ENCODE measurements at regions not wholly inside any gene's neighbourhood (a gene's known extent, or its start where the extent isn't known, plus 50 kb on each side); places are given as distances from the start of the nearest gene placed in this dataset.

DNA sequence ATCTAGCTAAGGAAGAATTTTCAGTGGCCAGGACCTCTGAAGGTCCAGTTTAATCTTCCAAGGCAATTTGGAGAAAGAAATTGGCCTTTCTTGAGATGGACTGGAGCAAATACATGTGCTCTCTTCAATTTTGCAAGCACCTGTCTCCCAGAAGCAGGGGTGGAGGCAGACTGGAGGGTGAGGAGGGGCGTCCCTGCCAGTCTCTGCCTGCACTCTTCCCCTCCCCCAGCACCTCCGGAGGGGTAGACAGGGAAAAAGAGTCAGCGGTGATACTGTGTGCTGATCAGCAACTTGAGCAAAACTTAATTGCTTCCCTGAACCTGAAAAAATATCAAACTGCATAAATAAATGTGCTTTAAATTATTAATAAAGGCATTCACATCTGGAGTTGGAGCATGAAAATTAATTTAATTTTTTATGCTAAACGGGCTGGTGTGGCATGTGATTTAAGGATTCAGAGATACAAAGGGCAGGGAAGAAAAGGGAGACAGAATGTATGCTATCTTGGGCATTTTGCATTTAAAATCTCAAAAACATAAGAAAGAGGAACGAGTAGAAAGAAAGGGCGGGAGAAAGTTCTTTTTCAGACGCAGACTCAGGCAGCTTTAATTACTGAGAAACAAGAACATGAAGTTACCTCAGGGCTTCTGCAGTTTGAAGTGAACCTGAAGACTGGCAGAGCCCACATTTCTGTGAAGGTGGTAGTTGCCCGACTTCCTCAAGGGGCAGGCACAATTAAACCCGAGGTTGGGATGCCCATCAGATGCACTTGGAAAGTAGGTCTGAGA lies 319.7 kb downstream of the UACA start:
- no peak for DNase-seq (ENCODE audit: low read depth)

DNA sequence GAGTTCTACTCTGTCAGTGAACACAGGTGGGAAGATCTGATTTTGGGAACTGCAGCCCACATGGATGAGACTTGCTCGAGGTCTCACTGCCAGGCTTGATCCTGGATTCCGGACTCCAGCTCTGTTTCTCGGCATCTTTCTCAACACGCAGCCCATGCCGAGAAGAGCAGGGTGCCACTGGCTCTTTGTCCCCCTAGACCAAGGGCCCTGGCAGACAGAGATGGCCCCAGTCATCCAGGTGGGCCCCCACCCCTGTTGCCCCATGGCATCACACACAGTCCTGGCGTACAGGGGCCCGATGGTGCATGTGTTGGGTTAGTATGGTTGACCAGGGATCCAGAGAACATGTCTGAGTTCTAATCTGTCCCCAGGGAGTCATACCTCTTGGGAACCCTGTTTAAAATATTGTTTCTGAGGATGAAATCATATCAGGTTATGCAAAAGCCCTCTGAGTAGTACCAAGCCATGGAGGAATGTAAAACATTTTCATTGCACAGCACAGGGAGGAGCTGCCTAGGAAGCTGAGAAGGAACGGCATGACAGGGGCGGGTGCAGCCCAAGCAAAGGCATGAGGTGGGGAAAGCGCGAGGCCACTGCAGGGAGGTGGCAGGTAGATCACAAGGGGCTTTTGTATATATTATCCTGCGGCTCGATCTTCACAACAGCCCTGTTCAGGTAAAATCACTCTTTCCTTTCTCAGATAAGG lies 320.6 kb downstream of the UACA start:
- no peak for DNase-seq (ENCODE audit: low read depth)

GRCh38 chr15:70442211-70442610 lies 321.1 kb downstream of the UACA start:
- no peak for DNase-seq (ENCODE audit: low read depth)

GRCh38 chr15:70440416-70441138 lies 322.8 kb downstream of the UACA start:
- no peak for DNase-seq (ENCODE audit: low read depth)

DNA sequence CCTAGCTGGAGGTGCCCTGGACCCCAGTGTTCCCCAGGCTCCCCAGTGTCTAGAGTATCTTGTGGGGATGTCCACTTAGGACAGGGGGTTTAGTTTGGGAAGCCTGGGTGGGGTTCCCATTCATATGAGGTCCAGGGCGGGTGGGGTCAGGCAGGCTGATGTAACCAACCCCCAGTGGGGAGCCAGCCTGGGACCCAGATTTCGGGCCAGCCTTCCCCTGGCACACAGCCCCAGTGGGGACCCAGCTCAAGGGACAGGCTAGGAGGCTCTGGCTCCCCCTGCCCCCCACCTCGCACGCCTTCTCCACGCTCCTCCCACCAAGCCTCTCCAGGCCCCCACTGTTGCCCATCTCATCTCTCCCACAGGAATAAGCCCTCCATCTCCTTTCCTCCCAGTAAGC lies 323.5 kb downstream of the UACA start:
- no peak for DNase-seq (ENCODE audit: low read depth)

GRCh38 chr15:70439304-70439877 lies 324.0 kb downstream of the UACA start:
- no peak for DNase-seq (ENCODE audit: low read depth)

GRCh38 chr15:70438776-70439175 lies 324.6 kb downstream of the UACA start:
- DNase-seq (ENCODE audit: low read depth) = no peak

DNA sequence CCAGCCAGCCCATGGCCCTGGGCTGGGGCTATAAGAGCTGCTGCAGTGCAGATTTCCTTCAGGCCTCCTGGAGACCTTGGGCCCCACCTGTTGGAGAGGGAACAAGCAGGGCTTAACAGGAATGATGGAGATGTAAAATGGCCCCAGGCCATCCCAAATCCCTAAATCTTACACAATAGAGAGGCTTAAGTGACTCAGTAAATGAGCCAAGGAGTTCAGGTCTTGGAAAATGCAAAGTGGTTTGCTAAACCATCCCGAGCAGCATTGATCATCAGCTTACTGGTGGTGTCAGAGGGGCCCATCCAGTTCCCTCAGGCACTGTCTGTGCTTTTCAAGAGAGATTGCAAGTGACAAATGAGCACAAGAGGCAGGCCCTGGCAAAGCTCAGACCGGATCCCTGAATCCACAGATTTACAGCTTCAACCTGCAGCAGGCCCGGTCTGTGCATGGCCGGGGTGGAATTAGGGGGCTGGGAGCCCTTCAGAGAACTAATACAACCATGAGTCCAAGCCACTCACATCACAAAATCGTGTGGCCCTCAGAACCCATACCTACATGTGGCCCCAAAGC lies 325.4 kb downstream of the UACA start:
- no peak for DNase-seq (ENCODE audit: low read depth)

DNA sequence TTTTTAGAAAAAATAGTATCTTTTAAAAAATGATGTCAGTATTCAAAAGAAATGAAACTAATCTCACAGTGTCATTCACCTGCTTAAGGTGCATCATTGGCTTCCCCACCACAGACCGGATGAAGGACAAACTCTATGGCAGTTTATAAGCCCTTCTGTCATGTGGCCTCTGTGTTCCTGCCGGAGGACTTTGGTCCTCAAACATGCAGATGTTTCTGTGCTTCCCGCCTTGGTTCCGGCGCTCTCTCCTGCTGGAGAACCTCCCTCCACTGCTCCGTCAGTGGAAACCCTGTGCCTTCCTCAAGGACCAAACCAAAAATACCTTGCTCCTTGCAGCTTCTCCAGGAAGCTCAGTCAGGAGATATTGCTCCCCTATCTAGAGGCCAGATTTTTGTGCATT lies 326.3 kb downstream of the UACA start:
- no peak for DNase-seq (ENCODE audit: low read depth)

DNA sequence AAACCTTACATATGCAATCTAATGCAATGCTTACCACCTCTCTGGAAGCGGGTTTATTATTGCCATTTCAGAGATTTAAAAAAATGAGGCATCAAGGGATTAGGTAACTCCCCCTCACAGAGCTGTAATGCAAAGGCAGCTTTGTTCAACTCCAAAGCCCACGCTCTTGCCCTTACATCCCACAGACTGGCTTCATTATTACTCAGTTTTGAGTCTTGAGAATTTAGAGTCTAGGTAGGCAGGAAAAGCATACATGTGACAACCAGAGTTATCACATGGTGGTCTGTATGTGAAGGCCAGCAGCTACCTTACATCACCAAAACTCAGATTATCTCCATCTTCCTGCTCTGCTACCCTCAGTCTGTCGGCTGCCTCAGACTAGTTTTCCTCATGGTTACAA lies 326.9 kb downstream of the UACA start:
- no peak for DNase-seq (ENCODE audit: low read depth)

GRCh38 chr15:70435872-70436271 lies 327.5 kb downstream of the UACA start:
- no peak for DNase-seq (ENCODE audit: low read depth)

DNA sequence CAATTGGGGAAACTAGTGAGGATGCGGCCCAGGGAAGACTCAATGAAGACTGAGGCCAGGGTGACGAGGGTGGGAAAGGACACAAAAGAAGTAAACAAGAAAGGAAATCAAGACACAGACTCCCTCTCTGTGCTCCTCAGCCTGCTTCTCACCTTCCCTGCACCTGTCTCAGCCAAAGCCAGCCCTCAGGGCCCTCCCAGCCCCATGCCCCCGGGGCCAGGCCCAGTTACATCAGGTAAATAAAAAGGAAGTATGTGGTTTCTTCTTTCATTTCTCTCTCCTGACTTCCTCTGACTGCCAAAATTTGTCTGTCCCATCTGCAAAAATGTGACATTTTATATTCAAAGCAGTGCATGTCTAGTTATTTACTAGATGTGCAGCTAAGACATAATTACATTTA lies 328.0 kb downstream of the UACA start:
- DNase-seq (ENCODE audit: low read depth) = no peak

DNA sequence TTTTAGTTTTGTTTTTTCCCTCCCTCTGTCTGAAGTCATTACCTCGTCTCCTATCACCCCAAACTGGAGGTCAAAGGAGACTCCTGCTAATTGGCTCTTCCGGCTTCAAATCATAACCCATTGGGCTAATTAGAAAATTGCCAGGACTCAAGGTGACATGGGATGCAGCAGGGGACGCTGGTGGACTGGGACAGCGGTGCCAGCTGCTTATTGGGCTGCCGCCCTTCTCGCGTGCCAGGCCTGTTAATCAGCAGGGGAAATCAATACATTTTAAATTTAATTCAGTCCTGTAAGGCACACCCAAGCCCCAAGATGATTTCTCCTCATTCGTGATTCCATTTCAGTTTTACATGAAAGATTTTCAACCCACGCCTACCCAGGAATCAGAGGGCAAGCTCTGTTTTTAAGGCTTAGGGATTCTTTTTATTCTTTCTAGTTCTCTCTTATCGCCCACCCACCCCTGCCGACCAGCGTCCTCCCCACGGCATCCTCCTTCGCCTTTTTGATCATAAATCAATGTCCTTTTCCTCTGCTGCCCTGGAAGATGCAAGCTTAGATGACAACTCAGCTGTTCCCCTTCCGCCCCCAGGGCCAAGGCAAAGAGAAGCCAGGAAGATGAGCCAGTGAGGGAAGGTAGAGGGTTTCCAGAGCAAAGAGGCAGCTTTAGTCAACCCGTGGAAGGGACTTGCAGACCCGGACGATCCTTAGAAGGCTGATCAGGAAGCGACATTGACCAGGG lies 329.6 kb downstream of the UACA start:
- no peak for DNase-seq (ENCODE audit: low read depth)

DNA sequence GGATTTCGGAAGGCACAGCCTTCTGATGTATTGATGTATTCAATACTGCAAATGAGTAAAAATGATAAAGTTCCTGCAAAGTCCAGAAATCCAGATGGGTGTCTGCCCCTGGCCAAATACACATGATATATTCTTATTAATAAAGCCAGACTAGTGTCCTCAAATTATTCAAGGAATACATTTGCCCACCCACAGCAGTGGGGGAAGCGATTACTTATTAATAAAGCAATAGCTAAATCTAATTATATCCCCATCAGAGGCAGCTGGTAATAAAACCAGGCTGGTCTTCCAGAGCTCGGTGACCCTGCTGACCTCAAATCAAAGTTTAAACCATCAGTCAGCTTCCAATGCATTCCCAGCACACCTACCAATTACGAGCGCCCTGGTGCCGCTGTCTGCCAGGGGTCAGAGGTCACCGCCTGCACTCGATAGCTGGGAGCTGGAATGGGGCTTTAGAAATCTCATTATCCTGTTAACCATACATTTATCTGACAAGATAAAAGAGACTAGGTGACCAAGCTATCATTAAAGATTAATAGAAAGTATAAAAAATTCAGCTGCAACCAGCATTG lies 330.3 kb downstream of the UACA start:
- DNase-seq (ENCODE audit: low read depth) = no peak

GRCh38 chr15:70431854-70432253 lies 331.5 kb downstream of the UACA start:
- no peak for DNase-seq (ENCODE audit: low read depth)

- peak; percentile 24 for DNase-seq (ENCODE audit: low read depth)
Observed at GRCh38 chr15:70430069-70430468, 332.4 kb upstream of the TLE3 start.

- no peak for DNase-seq (ENCODE audit: low read depth)
Observed at GRCh38 chr15:70429056-70429722, 331.5 kb upstream of the TLE3 start.

- no peak for DNase-seq (ENCODE audit: low read depth)
Observed at GRCh38 chr15:70428211-70428822, 330.6 kb upstream of the TLE3 start.

- DNase-seq (ENCODE audit: low read depth) = no peak
Observed at GRCh38 chr15:70427167-70428120, 329.7 kb upstream of the TLE3 start.

Data from EH (cell line).